Right kidney (tissue), 1 donor: ENCODE measurements at regions not wholly inside any gene's neighbourhood (a gene's known extent, or its start where the extent isn't known, plus 50 kb on each side); places are given as distances from the start of the nearest gene placed in this dataset.

ENCODE experiments used
- DNase-seq: peaks from one replicate; pipeline ENCODE4 v3.0.0-alpha.2; 2016

DNA sequence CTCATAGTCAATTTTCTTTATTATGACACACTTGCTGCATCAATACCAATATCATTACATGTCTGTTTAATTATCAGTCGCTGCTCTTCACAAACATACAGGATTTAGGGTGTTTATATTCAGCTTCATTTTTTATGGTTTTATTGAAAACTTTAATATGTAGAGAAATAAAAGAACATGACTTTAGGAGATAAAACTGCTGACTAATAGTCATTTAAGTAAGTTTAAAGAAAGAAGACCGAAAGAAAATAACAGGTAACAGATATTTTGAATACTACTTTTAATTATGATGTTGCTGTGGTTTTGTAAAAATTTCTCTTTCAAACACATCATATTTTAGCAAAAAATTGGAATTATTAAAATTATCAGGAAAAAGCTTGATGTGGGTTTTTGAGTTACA lies 685.1 kb upstream of the BRINP3 start:
- DNase-seq = no peak

GRCh38 chr1:191163621-191164020 lies 686.0 kb upstream of the BRINP3 start:
- no peak for DNase-seq

DNA sequence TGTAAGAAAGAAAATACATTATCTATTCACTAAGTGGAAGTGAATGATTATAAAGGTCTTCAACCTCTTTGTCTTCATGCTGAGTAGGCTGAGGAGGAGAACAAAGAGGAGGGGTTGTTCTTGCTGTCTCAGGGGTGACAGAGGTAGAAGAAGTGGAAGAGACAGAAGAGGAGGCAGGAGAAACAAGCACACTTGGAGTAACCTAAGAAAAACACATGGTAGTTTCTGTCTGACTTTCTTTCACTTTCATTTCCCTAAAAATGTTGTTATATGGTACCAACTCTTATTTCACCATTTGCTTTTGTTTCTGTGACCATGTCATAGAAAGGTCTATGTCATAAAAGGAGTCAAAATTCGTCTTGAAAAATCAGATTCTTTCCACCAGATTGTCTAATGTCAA lies 696.6 kb upstream of the BRINP3 start:
- no peak for DNase-seq

GRCh38 chr1:191176131-191176530 lies 698.5 kb upstream of the BRINP3 start:
- no peak for DNase-seq

GRCh38 chr1:191206513-191207207 lies 729.0 kb upstream of the BRINP3 start:
- no peak for DNase-seq

- no peak for DNase-seq
These were observed 744.5 kb upstream of the BRINP3 start for GRCh38 chr1:191222206-191222605.

- DNase-seq = no peak
These were observed 763.3 kb upstream of the BRINP3 start for GRCh38 chr1:191240925-191241324.

GRCh38 chr1:191255354-191256054 lies 777.8 kb upstream of the BRINP3 start:
- DNase-seq = no peak

DNA sequence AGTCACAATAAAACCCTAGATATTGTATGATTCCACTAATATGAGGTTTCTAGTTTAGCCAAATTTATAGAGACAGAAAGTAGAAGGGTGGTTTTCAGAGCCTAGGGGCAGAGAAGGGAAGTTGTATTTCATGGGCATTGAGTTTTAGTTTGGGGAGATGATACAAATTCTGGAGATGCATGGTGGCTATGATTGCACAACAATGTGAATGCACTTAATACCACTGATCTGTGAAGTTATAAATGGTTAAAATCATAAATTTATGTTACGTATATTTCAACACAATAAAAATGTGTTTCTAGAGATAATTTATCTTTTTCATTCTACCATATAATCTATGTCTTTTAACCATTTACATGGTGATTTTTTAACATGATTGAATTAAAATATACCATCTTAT lies 779.3 kb upstream of the BRINP3 start:
- DNase-seq = no peak

DNA sequence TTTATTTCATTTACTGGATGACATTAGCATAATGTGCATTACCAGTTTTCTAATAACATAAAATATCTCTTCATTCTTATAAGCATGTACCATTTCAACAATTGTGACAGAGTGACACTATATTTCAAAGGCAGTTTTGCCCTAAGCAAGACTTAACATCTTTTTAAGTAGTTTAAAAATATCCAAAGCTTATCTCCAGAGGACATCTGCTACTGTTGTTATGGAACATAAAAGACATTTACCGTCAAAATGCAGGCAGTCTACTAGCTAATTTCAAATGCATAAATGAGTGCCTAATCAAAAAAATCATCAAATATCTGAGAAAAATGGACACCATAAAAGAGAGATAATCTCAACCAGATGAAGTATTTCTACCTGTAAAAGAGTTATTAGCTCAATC lies 782.4 kb upstream of the BRINP3 start:
- DNase-seq = no peak

- no peak for DNase-seq
These were observed 783.4 kb upstream of the BRINP3 start for GRCh38 chr1:191261111-191261510.

- no peak for DNase-seq
These were observed 801.7 kb upstream of the BRINP3 start for GRCh38 chr1:191279266-191279800.

- DNase-seq = no peak
These were observed 806.5 kb upstream of the BRINP3 start for GRCh38 chr1:191284175-191284574.

- peak; percentile 34 for DNase-seq
These were observed 812.8 kb upstream of the BRINP3 start for GRCh38 chr1:191290441-191290840.

GRCh38 chr1:191305370-191305769 lies 827.7 kb upstream of the BRINP3 start:
- DNase-seq = no peak

DNA sequence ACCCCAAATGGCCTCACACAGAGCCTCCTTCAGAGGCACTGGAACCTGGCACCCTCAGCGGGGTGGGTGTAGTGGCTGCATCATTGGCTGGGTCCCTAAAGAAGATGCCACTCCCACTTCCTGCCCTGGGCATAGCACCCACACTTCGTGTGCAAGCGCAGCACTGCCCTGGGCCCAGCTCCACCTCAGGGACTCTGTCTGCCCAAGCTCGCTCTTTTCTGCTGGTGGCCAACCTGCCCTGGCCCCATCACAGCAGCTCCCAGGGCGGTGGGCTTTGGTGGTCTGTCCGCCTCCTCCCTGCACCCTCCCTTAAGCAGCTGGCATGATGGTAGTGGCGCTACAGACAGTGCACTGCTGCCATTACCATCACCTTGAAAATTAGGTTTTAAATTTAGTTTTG lies 829.3 kb upstream of the BRINP3 start:
- no peak for DNase-seq

DNA sequence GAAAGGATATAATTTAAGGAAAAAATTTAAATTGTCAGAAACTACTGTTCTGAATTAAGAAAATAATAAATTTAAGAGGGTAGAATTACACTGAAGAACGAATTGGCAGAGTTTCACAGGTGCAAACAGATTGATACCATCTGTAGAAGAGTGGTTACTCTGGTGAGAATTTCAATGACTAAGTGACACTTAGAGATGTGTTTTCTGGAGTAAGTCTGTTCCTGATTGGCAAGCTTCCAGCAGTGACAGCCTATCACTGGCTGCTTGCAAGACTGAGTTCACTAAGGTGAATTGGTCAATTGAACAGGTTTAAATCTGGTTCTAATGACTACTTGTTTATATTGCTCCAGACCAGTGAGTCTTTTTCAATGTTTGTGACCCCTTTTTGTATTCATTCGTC lies 838.2 kb upstream of the RGS18 start:
- DNase-seq = no peak

DNA sequence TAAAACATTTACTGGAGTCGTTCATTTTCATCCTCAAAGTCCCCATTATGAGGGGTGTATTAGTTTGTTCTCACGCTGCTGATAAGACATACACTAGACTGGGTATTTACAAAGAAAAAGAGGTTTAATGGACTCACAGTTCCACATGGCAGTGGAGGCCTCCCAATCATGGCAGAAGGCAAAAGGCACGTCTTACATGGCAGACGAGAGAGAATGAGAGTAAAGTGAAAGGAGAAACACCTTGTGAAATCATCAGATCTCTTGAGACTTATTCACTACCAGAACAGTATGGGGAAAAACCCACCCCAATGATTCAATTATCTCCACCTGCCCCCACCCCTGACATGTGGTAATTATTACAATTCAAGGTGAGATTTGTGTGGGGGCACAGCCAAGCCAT lies 830.4 kb upstream of the RGS18 start:
- no peak for DNase-seq

GRCh38 chr1:191343816-191344215 lies 814.4 kb upstream of the RGS18 start:
- no peak for DNase-seq

DNA sequence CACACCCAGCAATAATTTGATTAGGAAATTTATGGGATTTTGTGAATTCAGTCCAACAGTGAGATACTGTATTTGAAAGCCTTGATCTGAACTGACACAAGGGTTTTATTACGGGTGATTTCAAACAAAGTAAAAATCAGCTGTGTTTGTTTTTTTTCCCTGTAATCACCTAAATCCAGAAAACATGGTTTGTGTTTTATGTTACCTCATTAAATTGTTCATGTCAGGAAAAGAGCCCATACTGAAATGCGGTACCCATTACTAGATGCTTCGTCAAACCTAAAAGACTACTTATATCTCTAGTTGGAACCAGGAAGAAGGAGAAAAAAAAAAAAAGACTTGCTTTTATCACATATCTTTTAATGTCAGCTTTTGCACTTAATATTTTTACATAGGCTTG lies 811.9 kb upstream of the RGS18 start:
- DNase-seq = no peak

GRCh38 chr1:191348328-191348727 lies 809.9 kb upstream of the RGS18 start:
- no peak for DNase-seq

- no peak for DNase-seq
These were observed 807.3 kb upstream of the RGS18 start for GRCh38 chr1:191350938-191351337.

- DNase-seq = no peak
These were observed 799.5 kb upstream of the RGS18 start for GRCh38 chr1:191358724-191359123.

DNA sequence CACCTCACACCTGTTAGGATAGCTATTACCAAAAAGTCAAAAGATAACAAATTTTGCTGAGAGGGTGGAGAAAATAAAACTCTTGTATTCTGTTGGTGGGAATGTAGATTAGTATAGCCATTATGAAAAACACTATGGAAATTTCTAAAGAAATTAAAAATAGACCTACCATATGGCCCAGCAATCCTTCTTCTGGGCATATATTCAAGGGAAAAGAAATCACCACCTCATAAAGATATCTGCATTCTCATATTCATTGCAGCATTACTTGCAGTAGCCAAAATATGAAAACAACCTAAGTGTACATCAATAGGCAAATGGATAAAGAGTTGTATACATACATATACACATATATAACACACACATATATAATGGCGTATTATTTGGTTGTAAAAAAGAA lies 791.6 kb upstream of the RGS18 start:
- DNase-seq = no peak
